ENCODE measurements at regions not wholly inside any gene's neighbourhood (a gene's known extent, or its start where the extent isn't known, plus 50 kb on each side); places are given as distances from the start of the nearest gene placed in this dataset.

- peak; percentile 32 for DNase-seq (ENCODE audit: low spot score)
- no CpG with 5 or more reads among the region's 1 CpG for WGBS, 2 donors (ENCODE audit: extremely low coverage in 2 of 2, insufficient read length in 2 of 2, insufficient replicate concordance in 1 of 2)
- H2BK5ac ChIP-seq (ENCODE audit: low read length): no peak overlapping the region
Observed at GRCh38 chr18:42174909-42175308, 219.9 kb downstream of the PIK3C3 start.

GRCh38 chr18:42176599-42176998 lies 221.6 kb downstream of the PIK3C3 start:
- H3K18ac ChIP-seq (ENCODE audit: low read length): no peak overlapping the region
- H3K14ac ChIP-seq (ENCODE audit: low read length): no peak overlapping the region
- no peak overlapping the region for H3K23ac ChIP-seq (ENCODE audit: low read depth, low read length, poor library complexity)
- H2AK5ac ChIP-seq (ENCODE audit: low read depth, low read length): no peak overlapping the region
- H2BK12ac ChIP-seq (ENCODE audit: low read length): no peak overlapping the region
- no peak overlapping the region for H2BK15ac ChIP-seq (ENCODE audit: low read length)
- H4K91ac ChIP-seq (ENCODE audit: low read depth, low read length, poor library complexity): no peak overlapping the region
- no peak for DNase-seq (ENCODE audit: low spot score)
- H2BK120ac ChIP-seq (ENCODE audit: low read depth, low read length): no peak overlapping the region
- no peaks in the 10 kb centered on the region for H3K36me3 ChIP-seq (replicated peaks in 1 of 2; ENCODE audit: control insufficient read depth in 2 of 2, insufficient read depth in 2 of 2, low read length in 2 of 2)
- no peaks in the 10 kb centered on the region for H3K9me3 ChIP-seq (replicated peaks in 1 of 2; ENCODE audit: control insufficient read depth in 2 of 2, insufficient read depth in 1 of 2, low read depth in 1 of 2, low read length in 2 of 2)
- H3K4ac ChIP-seq (ENCODE audit: low read length): no peak overlapping the region
- H3K4me3 ChIP-seq (ENCODE audit: low read length in 2 of 2): no peak overlapping the region
- WGBS, 2 donors (ENCODE audit: extremely low coverage in 2 of 2, insufficient read length in 2 of 2, insufficient replicate concordance in 1 of 2): no CpG with 5 or more reads among the region's 3 CpGs
- H3K9ac ChIP-seq (ENCODE audit: low read depth, low read length, poor library complexity): no peak overlapping the region
- no peak overlapping the region for H4K8ac ChIP-seq (ENCODE audit: low read depth, low read length)
- no peak overlapping the region for H2AFZ ChIP-seq (ENCODE audit: low read length)
- no peak overlapping the region for H2BK5ac ChIP-seq (ENCODE audit: low read length)
- no peaks in the 10 kb centered on the region for H3K4me1 ChIP-seq (ENCODE audit: control insufficient read depth in 2 of 2, insufficient read depth in 1 of 2, low read depth in 1 of 2, low read length in 2 of 2)
- no peak overlapping the region for H3K4me2 ChIP-seq (ENCODE audit: insufficient read depth, low read length, poor library complexity, severe bottlenecking)
- no peak overlapping the region for H3K27ac ChIP-seq (replicated peaks; ENCODE audit: low read length)
- no peaks in the 10 kb centered on the region for H3K27me3 ChIP-seq (ENCODE audit: control insufficient read depth in 3 of 3, insufficient read depth in 3 of 3, low read depth in 1 of 3, low read length in 3 of 3)
- no peaks in the 10 kb centered on the region for H3K79me1 ChIP-seq (ENCODE audit: low read depth, low read length)

More at GRCh38 chr18:42174909-42175308, 219.9 kb downstream of the PIK3C3 start:
- Histone ChIP-seq H3K4me1 (ENCODE audit: control insufficient read depth in 2 of 2, insufficient read depth in 1 of 2, low read depth in 1 of 2, low read length in 2 of 2) (no peaks in the 10 kb centered on the region), H2BK120ac (ENCODE audit: low read depth, low read length) (no peak overlapping the region), H3K9me3 (replicated peaks in 1 of 2; ENCODE audit: control insufficient read depth in 2 of 2, insufficient read depth in 1 of 2, low read depth in 1 of 2, low read length in 2 of 2) (no peaks in the 10 kb centered on the region), H3K4me3 (ENCODE audit: low read length in 2 of 2) (no peak overlapping the region), H3K4ac (ENCODE audit: low read length) (no peak overlapping the region), H2AK5ac (ENCODE audit: low read depth, low read length) (no peak overlapping the region), H3K27ac (replicated peaks; ENCODE audit: low read length) (no peak overlapping the region), H2BK12ac (ENCODE audit: low read length) (no peak overlapping the region), H4K8ac (ENCODE audit: low read depth, low read length) (no peak overlapping the region), H3K14ac (ENCODE audit: low read length) (no peak overlapping the region), H4K91ac (ENCODE audit: low read depth, low read length, poor library complexity) (no peak overlapping the region), H3K79me1 (ENCODE audit: low read depth, low read length) (no peaks in the 10 kb centered on the region), H2BK15ac (ENCODE audit: low read length) (no peak overlapping the region), H2AFZ (ENCODE audit: low read length) (no peak overlapping the region), H3K4me2 (ENCODE audit: insufficient read depth, low read length, poor library complexity, severe bottlenecking) (no peak overlapping the region), H3K9ac (ENCODE audit: low read depth, low read length, poor library complexity) (no peak overlapping the region), H3K18ac (ENCODE audit: low read length) (no peak overlapping the region), H3K23ac (ENCODE audit: low read depth, low read length, poor library complexity) (no peak overlapping the region), H3K27me3 (ENCODE audit: control insufficient read depth in 3 of 3, insufficient read depth in 3 of 3, low read depth in 1 of 3, low read length in 3 of 3) (no peaks in the 10 kb centered on the region), H3K36me3 (replicated peaks in 1 of 2; ENCODE audit: control insufficient read depth in 2 of 2, insufficient read depth in 2 of 2, low read length in 2 of 2) (no peaks in the 10 kb centered on the region)

- Histone ChIP-seq H2BK120ac (ENCODE audit: low read depth, low read length) (no peak overlapping the region), H3K27ac (replicated peaks; ENCODE audit: low read length) (no peak overlapping the region), H3K4me3 (ENCODE audit: low read length in 2 of 2) (no peak overlapping the region), H2BK12ac (ENCODE audit: low read length) (no peak overlapping the region), H3K36me3 (replicated peaks in 1 of 2; ENCODE audit: control insufficient read depth in 2 of 2, insufficient read depth in 2 of 2, low read length in 2 of 2) (no peaks in the 10 kb centered on the region), H3K18ac (ENCODE audit: low read length) (no peak overlapping the region), H3K9ac (ENCODE audit: low read depth, low read length, poor library complexity) (no peak overlapping the region), H2AFZ (ENCODE audit: low read length) (no peak overlapping the region), H3K23ac (ENCODE audit: low read depth, low read length, poor library complexity) (no peak overlapping the region), H2AK5ac (ENCODE audit: low read depth, low read length) (no peak overlapping the region), H3K9me3 (replicated peaks in 1 of 2; ENCODE audit: control insufficient read depth in 2 of 2, insufficient read depth in 1 of 2, low read depth in 1 of 2, low read length in 2 of 2) (no peaks in the 10 kb centered on the region), H2BK5ac (ENCODE audit: low read length) (no peak overlapping the region), H3K27me3 (ENCODE audit: control insufficient read depth in 3 of 3, insufficient read depth in 3 of 3, low read depth in 1 of 3, low read length in 3 of 3) (no peaks in the 10 kb centered on the region), H4K91ac (ENCODE audit: low read depth, low read length, poor library complexity) (no peak overlapping the region), H4K8ac (ENCODE audit: low read depth, low read length) (no peak overlapping the region), H3K79me1 (ENCODE audit: low read depth, low read length) (no peaks in the 10 kb centered on the region), H3K4me1 (ENCODE audit: control insufficient read depth in 2 of 2, insufficient read depth in 1 of 2, low read depth in 1 of 2, low read length in 2 of 2) (no peaks in the 10 kb centered on the region), H3K4me2 (ENCODE audit: insufficient read depth, low read length, poor library complexity, severe bottlenecking) (no peak overlapping the region), H3K4ac (ENCODE audit: low read length) (no peak overlapping the region), H2BK15ac (ENCODE audit: low read length) (no peak overlapping the region), H3K14ac (ENCODE audit: low read length) (no peak overlapping the region)
- no CpG with 5 or more reads among the region's 1 CpG for WGBS, 2 donors (ENCODE audit: extremely low coverage in 2 of 2, insufficient read length in 2 of 2, insufficient replicate concordance in 1 of 2)
- DNase-seq (ENCODE audit: low spot score): no peak
Observed at GRCh38 chr18:42177390-42177789, 222.4 kb downstream of the PIK3C3 start.

- H3K36me3 ChIP-seq (replicated peaks in 1 of 2; ENCODE audit: control insufficient read depth in 2 of 2, insufficient read depth in 2 of 2, low read length in 2 of 2): no peaks in the 10 kb centered on the region
- H3K4me3 ChIP-seq (ENCODE audit: low read length in 2 of 2): no peak overlapping the region
- no peaks in the 10 kb centered on the region for H3K27me3 ChIP-seq (ENCODE audit: control insufficient read depth in 3 of 3, insufficient read depth in 3 of 3, low read depth in 1 of 3, low read length in 3 of 3)
- no peaks in the 10 kb centered on the region for H3K9me3 ChIP-seq (replicated peaks in 1 of 2; ENCODE audit: control insufficient read depth in 2 of 2, insufficient read depth in 1 of 2, low read depth in 1 of 2, low read length in 2 of 2)
- no peak overlapping the region for H3K23ac ChIP-seq (ENCODE audit: low read depth, low read length, poor library complexity)
- no peak overlapping the region for H3K18ac ChIP-seq (ENCODE audit: low read length)
- no peak overlapping the region for H4K91ac ChIP-seq (ENCODE audit: low read depth, low read length, poor library complexity)
- H3K4ac ChIP-seq (ENCODE audit: low read length): no peak overlapping the region
- H2AFZ ChIP-seq (ENCODE audit: low read length): no peak overlapping the region
- no peak overlapping the region for H4K8ac ChIP-seq (ENCODE audit: low read depth, low read length)
- no peaks in the 10 kb centered on the region for H3K4me1 ChIP-seq (ENCODE audit: control insufficient read depth in 2 of 2, insufficient read depth in 1 of 2, low read depth in 1 of 2, low read length in 2 of 2)
- no peak overlapping the region for H3K4me2 ChIP-seq (ENCODE audit: insufficient read depth, low read length, poor library complexity, severe bottlenecking)
- DNase-seq (ENCODE audit: low spot score): no peak
- no peak overlapping the region for H3K14ac ChIP-seq (ENCODE audit: low read length)
- no peak overlapping the region for H3K9ac ChIP-seq (ENCODE audit: low read depth, low read length, poor library complexity)
- no peak overlapping the region for H3K27ac ChIP-seq (replicated peaks; ENCODE audit: low read length)
- H2BK15ac ChIP-seq (ENCODE audit: low read length): no peak overlapping the region
- no CpG with 5 or more reads among the region's 1 CpG for WGBS, 2 donors (ENCODE audit: extremely low coverage in 2 of 2, insufficient read length in 2 of 2, insufficient replicate concordance in 1 of 2)
- no peak overlapping the region for H2BK5ac ChIP-seq (ENCODE audit: low read length)
- H2BK12ac ChIP-seq (ENCODE audit: low read length): no peak overlapping the region
- no peak overlapping the region for H2BK120ac ChIP-seq (ENCODE audit: low read depth, low read length)
- no peaks in the 10 kb centered on the region for H3K79me1 ChIP-seq (ENCODE audit: low read depth, low read length)
- no peak overlapping the region for H2AK5ac ChIP-seq (ENCODE audit: low read depth, low read length)
Observed at GRCh38 chr18:42178376-42179080, 223.5 kb downstream of the PIK3C3 start.

Measured in neuronal stem cell (in vitro differentiated cells).